Endothelial cell (in vitro differentiated cells): ENCODE measurements at regions not wholly inside any gene's neighbourhood (a gene's known extent, or its start where the extent isn't known, plus 50 kb on each side); places are given as distances from the start of the nearest gene placed in this dataset.

Experiments
- DNase-seq: peaks from one replicate; pipeline ENCODE4 v3.0.0; 2021; ENCODE audit warnings: low spot score
- H3K27ac Mint-ChIP-seq: one replicate; pipeline ENCODE4 v1.8.0; 2021; ENCODE audit warnings: mixed read lengths, inconsistent platforms; ENCODE audit not compliant: unreplicated experiment
- H3K27me3 Mint-ChIP-seq: one replicate; pipeline ENCODE4 v1.8.0; 2021; ENCODE audit warnings: mild to moderate bottlenecking, moderate library complexity, mixed read lengths, inconsistent platforms; ENCODE audit not compliant: unreplicated experiment
- H3K36me3 Mint-ChIP-seq: one replicate; pipeline ENCODE4 v1.8.0; 2021; ENCODE audit warnings: mild to moderate bottlenecking, low read depth, mixed read lengths, inconsistent platforms; ENCODE audit not compliant: unreplicated experiment
- H3K4me1 Mint-ChIP-seq: one replicate; pipeline ENCODE4 v1.8.0; 2021; ENCODE audit warnings: mild to moderate bottlenecking, mixed read lengths, inconsistent platforms; ENCODE audit not compliant: unreplicated experiment
- H3K4me3 Mint-ChIP-seq: one replicate; pipeline ENCODE4 v1.8.0; 2021; ENCODE audit warnings: mild to moderate bottlenecking, mixed read lengths, inconsistent platforms; ENCODE audit not compliant: unreplicated experiment
- H3K9me3 Mint-ChIP-seq: one replicate; pipeline ENCODE4 v1.8.0; 2021; ENCODE audit warnings: mixed read lengths, inconsistent platforms; ENCODE audit not compliant: unreplicated experiment
- CTCF ChIP-seq: fragments of 200-600 bp; sonication (generic); IDR thresholded peaks from one replicate; pipeline ENCODE4 v1.5.0; 2021; ENCODE audit warnings: antibody characterized with exemption; ENCODE audit not compliant: unreplicated experiment

DNA sequence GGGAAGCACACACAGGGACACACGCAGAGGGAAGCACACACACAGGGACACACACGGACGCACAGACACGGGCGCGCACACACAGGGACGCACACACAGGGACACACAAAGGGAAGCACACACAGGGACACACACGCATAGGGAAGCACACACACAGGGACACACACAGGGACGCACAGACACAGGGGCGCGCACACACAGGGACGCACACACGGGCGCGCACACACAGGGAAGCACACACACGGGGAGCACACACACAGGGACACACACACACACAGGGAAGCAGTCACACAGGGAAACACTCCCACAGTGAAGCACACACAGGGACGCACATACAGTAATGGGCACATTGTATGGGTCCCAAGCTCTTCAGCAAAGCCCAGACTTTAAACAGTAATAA, 685.3 kb downstream of the TRIML1 start:
- H3K4me1 Mint-ChIP-seq, result no peaks in the 10 kb centered on the region
- H3K4me3 Mint-ChIP-seq, result no peak overlapping the region
- H3K27me3 Mint-ChIP-seq, result no peaks in the 10 kb centered on the region

GRCh38 chr4:188826393-188826792, 687.2 kb downstream of the TRIML1 start:
- Mint-ChIP-seq H3K27ac (no peak overlapping the region), H3K36me3 (no peaks in the 10 kb centered on the region), H3K4me3 (no peak overlapping the region), H3K9me3 (no peaks in the 10 kb centered on the region), H3K4me1 (no peaks in the 10 kb centered on the region), H3K27me3 (no peaks in the 10 kb centered on the region)
- no peak for TF ChIP-seq CTCF
- DNase-seq, result no peak

More for the DNA sequence above, 685.3 kb downstream of the TRIML1 start:
- H3K9me3 Mint-ChIP-seq, result no peaks in the 10 kb centered on the region
- H3K27ac Mint-ChIP-seq, result no peak overlapping the region
- no peak for TF ChIP-seq CTCF
- DNase-seq, result no peak
- no peaks in the 10 kb centered on the region for H3K36me3 Mint-ChIP-seq

GRCh38 chr4:188839704-188840103, 700.5 kb downstream of the TRIML1 start:
- no peaks in the 10 kb centered on the region for H3K36me3 Mint-ChIP-seq
- H3K27me3 Mint-ChIP-seq, result no peaks in the 10 kb centered on the region
- H3K4me1 Mint-ChIP-seq, result no peaks in the 10 kb centered on the region
- no peaks in the 10 kb centered on the region for H3K9me3 Mint-ChIP-seq
- H3K27ac Mint-ChIP-seq, result no peak overlapping the region
- DNase-seq, result no peak
- no peak overlapping the region for H3K4me3 Mint-ChIP-seq
- TF ChIP-seq CTCF, result no peak

DNA sequence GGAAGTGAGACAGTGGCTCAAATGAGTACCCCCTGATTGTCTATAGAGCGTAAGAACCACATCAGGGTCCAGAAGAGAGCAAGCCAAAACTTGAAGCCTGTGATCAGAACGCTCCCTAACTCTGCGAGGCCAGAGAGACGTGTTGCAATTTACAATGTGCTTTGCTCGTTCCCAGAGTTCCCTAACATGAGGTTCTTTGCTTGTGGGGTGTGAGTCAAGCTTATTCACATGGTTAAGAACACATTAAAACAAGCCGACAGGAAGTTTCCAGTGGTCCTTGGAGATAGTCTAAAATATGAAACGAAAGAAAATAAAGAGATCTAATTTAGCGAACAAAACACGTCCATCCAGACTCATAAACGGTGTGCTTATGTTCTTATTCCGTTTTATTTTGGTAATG, 702.3 kb downstream of the TRIML1 start:
- H3K4me1 Mint-ChIP-seq, result no peaks in the 10 kb centered on the region
- H3K9me3 Mint-ChIP-seq, result no peaks in the 10 kb centered on the region
- no peak overlapping the region for H3K4me3 Mint-ChIP-seq
- DNase-seq, result no peak
- no peaks in the 10 kb centered on the region for H3K27me3 Mint-ChIP-seq
- no peak overlapping the region for H3K27ac Mint-ChIP-seq
- H3K36me3 Mint-ChIP-seq, result no peaks in the 10 kb centered on the region
- TF ChIP-seq CTCF, result no peak

DNA sequence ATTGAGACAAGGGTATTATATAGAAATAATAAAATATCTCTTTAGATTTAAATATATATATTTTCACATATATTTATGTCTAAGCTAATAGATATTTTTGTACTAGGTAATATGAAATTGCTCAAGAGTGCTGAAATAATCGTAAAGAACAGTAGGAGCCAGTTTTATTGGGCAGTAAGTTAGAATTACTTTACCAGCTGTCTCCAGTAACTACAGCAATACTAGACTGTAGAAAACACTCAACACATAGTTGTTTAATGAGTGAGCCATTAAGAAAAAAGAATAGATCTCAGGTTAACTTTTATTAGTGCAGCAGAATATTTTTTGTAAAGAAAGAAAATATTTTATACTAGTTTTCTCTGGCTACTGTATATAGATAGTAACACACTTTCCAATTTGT, 715.2 kb downstream of the TRIML1 start:
- Mint-ChIP-seq H3K27me3 (no peaks in the 10 kb centered on the region), H3K27ac (no peak overlapping the region), H3K4me1 (no peaks in the 10 kb centered on the region), H3K9me3 (no peaks in the 10 kb centered on the region), H3K36me3 (no peaks in the 10 kb centered on the region), H3K4me3 (no peak overlapping the region)
- no peak for TF ChIP-seq CTCF
- no peak for DNase-seq
